Lung (tissue), 11 donors: ENCODE measurements at regions not wholly inside any gene's neighbourhood (a gene's known extent, or its start where the extent isn't known, plus 50 kb on each side); places are given as distances from the start of the nearest gene placed in this dataset.

Experiments used
- ATAC-seq: fragments of 200-7000 bp; cut with Tn5 transposase; one replicate; pipeline ENCODE4 v1.9.1; 2020; ENCODE audit warnings: moderate number of reproducible peaks; ENCODE audit not compliant: insufficient read depth, low FRiP score
- DNase-seq, 3 donors: peaks; one replicate each; pipeline ENCODE4 v3.0.0-alpha.2; 2013 to 2017
- H3K27ac ChIP-seq, 2 donors: one replicate each; pipeline ENCODE4 v1.5.1; 2013; ENCODE audit warnings: mild to moderate bottlenecking in 2 of 2, moderate library complexity in 2 of 2, control low read depth in 1 of 2, inconsistent platforms in 1 of 2, low read depth in 1 of 2, low read length in 1 of 2
- H3K27me3 ChIP-seq, 3 donors: one replicate each; pipeline ENCODE4 v1.5.1; 2013; ENCODE audit warnings: low read length in 2 of 3; ENCODE audit not compliant: control insufficient read depth in 3 of 3, insufficient read depth in 3 of 3
- H3K36me3 ChIP-seq, 4 donors: one replicate each; pipeline ENCODE4 v1.5.1; 2013; ENCODE audit warnings: low read length in 4 of 4, mild to moderate bottlenecking in 1 of 4, moderate library complexity in 1 of 4; ENCODE audit not compliant: control insufficient read depth in 4 of 4, insufficient read depth in 4 of 4
- H3K4me1 ChIP-seq, 5 donors: one replicate each; pipeline ENCODE4 v1.5.1; 2013; ENCODE audit warnings: low read length in 5 of 5, mild to moderate bottlenecking in 2 of 5, moderate library complexity in 1 of 5; ENCODE audit not compliant: control insufficient read depth in 5 of 5, insufficient read depth in 5 of 5
- H3K4me3 ChIP-seq: one replicate; pipeline ENCODE4 v1.5.1; 2013; ENCODE audit warnings: mild to moderate bottlenecking, control low read depth, moderate library complexity
- H3K9ac ChIP-seq, 2 donors: one replicate each; pipeline ENCODE4 v1.5.1; 2013; ENCODE audit warnings: low read length in 2 of 2, control low read depth in 1 of 2; ENCODE audit not compliant: insufficient read depth in 1 of 2
- H3K9me3 ChIP-seq, 4 donors: one replicate each; pipeline ENCODE4 v1.5.1; 2013; ENCODE audit warnings: low read length in 3 of 4, mild to moderate bottlenecking in 1 of 4, moderate library complexity in 1 of 4; ENCODE audit not compliant: control insufficient read depth in 4 of 4, insufficient read depth in 3 of 4
- CTCF ChIP-seq: IDR thresholded peaks from 2 replicates; pipeline ENCODE4 v1.5.1; 2012; ENCODE audit warnings: mild to moderate bottlenecking; ENCODE audit errors: control extremely low read depth, extremely low read depth
- WGBS, 2 donors: extraction: QIAGEN DNeasy Blood & Tissue Kit; methylation state at CpG; one replicate each; pipeline ENCODE4 v1.1.7; 2013; 5-methylcytosine and 5-hydroxymethylcytosine counted together
- donor health status: control.
- donor health status: control.
- donor health status: Bipolar disorder and iron deficiency.
- donor health status: healthy.
- donor health status: DM: yes; HTN: yes; CAD: no.

- ATAC-seq, result no peak
- H3K27me3 ChIP-seq, result no peaks in the 10 kb centered on the region
These were observed 387.0 kb upstream of the DDI1 start for GRCh38 chr11:103649401-103649895.

GRCh38 chr11:103650330-103650729, 386.1 kb upstream of the DDI1 start:
- H3K4me1 ChIP-seq, result no peaks in the 10 kb centered on the region
- H3K27ac ChIP-seq, result no peak overlapping the region
- WGBS, 2 donors, result 95 to 98% methylated on average over 1 of the region's 1 CpG
- H3K27me3 ChIP-seq, result no peaks in the 10 kb centered on the region
- H3K36me3 ChIP-seq, result no peaks in the 10 kb centered on the region
- H3K4me3 ChIP-seq, result no peak overlapping the region
- ATAC-seq, result no peak
- peaks cover 0 to 3% (median 1%) of the 10 kb centered on the region in 4 donors for H3K9me3 ChIP-seq
- no peak overlapping the region for H3K9ac ChIP-seq
- TF ChIP-seq CTCF, result no peak
- DNase-seq, result no peak

More at GRCh38 chr11:103649401-103649895, 387.0 kb upstream of the DDI1 start:
- H3K4me3 ChIP-seq, result no peak overlapping the region
- H3K4me1 ChIP-seq, result no peaks in the 10 kb centered on the region
- no peak overlapping the region for H3K9ac ChIP-seq
- peaks cover 0 to 3% (median 1%) of the 10 kb centered on the region in 4 donors for H3K9me3 ChIP-seq
- H3K36me3 ChIP-seq, result no peaks in the 10 kb centered on the region
- H3K27ac ChIP-seq, result no peak overlapping the region
- no peak for TF ChIP-seq CTCF
- 94 to 95% methylated on average over 3 of the region's 3 CpGs for whole genome bisulfite sequencing, 2 donors
- DNase-seq, result no peak

GRCh38 chr11:103651341-103651998, 385.0 kb upstream of the DDI1 start:
- no peak for TF ChIP-seq CTCF
- Histone ChIP-seq H3K36me3 (no peaks in the 10 kb centered on the region), H3K4me1 (no peaks in the 10 kb centered on the region), H3K27ac (no peak overlapping the region), H3K9ac (no peak overlapping the region), H3K9me3 (peaks cover 0 to 3% (median 1%) of the 10 kb centered on the region in 4 donors), H3K4me3 (no peak overlapping the region), H3K27me3 (no peaks in the 10 kb centered on the region)
- DNase-seq (no peak), ATAC-seq (no peak)
- WGBS, 2 donors, result 89 to 98% methylated on average over 5 of the region's 5 CpGs

GRCh38 chr11:103652013-103652412, 384.4 kb upstream of the DDI1 start:
- WGBS, 2 donors, result 25 to 72% methylated on average over 1 of the region's 1 CpG

More at GRCh38 chr11:103652013-103652412, 384.4 kb upstream of the DDI1 start:
- H3K36me3 ChIP-seq, result no peaks in the 10 kb centered on the region
- H3K9me3 ChIP-seq, result peaks cover 0 to 3% (median 1%) of the 10 kb centered on the region in 4 donors
- DNase-seq (no peak), ATAC-seq (no peak)
- no peaks in the 10 kb centered on the region for H3K27me3 ChIP-seq
- no peak overlapping the region for H3K4me3 ChIP-seq
- no peak for TF ChIP-seq CTCF
- H3K4me1 ChIP-seq, result no peaks in the 10 kb centered on the region
- H3K27ac ChIP-seq, result no peak overlapping the region
- no peak overlapping the region for H3K9ac ChIP-seq
